Posterior vena cava (tissue), 2 donors: ENCODE measurements at regions not wholly inside any gene's neighbourhood (a gene's known extent, or its start where the extent isn't known, plus 50 kb on each side); places are given as distances from the start of the nearest gene placed in this dataset.
A peak's percentile ranks its signal among the peaks of the same experiment; 100 is the strongest.

ENCODE experiments used
- DNase-seq: peaks from one replicate; pipeline ENCODE4 v3.0.0-alpha.2; 2020; ENCODE audit warnings: low spot score
- intact Hi-C, 2 donors: fragments of 100-400 bp; cut with DNase I; formaldehyde crosslinking; loops; one replicate each; pipeline versions ENCODE4 v1.14.1 to v1.14.2; 2022 to 2023
- donor health status: DM: yes; HTN: yes; CAD: no.
- donor health status: DM: yes; HTN: yes; CAD: no.

DNA sequence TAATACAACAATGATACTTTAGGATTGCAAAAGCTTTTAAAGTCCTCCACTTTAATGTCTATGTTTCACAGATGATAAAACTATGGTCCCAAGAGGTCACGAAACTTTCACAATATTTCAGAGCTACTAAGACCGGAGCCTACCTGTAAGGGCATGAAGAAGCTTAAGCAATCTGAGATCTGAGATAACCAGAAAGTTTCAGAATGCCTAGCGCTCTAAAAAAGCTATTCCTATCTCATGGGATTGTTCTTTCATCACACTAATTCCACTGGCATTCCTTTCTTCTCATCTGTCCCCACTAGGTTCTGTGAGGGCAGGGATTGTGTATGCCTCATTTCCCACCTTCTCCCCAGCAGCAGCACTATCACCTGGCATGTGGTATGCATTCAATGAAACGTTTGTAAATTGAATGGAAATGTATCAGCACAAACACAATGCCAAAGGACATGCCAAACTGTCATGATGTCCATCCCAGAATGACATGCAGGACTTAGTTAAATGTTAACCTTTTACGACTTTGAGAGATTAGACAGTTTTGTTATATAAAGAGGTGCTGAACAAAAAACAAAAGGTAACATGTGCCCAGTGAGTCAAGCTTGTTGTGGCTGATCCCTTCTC is 104.7 kb upstream of the NR2F2 start:
- intact Hi-C loops: no loop called here
- DNase-seq: no peak

DNA sequence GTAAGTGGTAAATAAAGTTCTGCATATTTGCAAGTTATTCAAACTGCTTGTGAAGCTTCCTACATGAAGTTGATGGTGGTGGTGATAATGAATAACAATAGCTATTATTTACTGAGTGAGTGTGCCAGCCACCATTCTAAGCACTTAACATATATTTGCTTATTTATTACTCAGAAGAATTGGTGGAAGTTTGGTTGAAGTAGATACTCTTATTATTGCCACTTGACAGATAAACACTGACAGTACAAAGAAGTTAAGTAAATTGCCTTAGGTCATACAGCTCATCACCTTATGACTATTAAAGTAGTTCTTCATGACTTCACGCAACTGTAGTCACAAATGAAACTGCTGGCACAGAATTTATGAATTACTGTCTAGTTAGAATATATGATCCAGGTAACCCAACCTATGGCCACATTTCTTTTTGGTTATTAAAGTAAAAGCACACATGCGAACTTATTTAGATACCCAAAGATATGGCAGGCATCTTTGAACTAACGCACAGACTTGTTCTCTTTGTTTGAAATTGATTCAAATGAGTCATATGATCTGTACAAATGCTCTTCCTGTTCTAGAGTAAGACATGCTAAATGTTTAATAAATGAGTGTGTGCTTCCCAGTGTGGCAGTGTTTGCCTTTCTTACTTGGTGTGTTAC is 99.8 kb upstream of the NR2F2 start:
- intact Hi-C loops: no loop called here
- DNase-seq: no peak

DNA sequence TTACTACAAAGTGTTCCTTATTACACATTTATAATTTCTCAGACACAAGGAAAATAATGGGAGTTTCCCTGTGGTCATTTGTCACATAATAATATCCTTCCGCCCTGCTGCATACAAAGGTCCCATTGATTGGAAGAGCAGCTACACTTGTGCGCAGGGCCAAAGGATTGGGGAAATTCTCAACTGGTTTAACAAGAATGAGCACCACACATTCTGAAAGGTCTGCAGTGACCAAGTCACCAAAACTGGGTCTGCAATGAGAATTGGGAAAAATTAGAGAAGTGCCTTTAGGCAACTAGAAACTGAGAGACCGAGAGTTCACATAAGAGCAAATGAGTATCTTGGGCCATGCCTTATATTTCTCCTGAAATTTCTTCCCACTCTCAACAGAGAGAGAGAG is 98.2 kb upstream of the NR2F2 start:
- intact Hi-C loops: no loop called here
- DNase-seq: no peak

DNA sequence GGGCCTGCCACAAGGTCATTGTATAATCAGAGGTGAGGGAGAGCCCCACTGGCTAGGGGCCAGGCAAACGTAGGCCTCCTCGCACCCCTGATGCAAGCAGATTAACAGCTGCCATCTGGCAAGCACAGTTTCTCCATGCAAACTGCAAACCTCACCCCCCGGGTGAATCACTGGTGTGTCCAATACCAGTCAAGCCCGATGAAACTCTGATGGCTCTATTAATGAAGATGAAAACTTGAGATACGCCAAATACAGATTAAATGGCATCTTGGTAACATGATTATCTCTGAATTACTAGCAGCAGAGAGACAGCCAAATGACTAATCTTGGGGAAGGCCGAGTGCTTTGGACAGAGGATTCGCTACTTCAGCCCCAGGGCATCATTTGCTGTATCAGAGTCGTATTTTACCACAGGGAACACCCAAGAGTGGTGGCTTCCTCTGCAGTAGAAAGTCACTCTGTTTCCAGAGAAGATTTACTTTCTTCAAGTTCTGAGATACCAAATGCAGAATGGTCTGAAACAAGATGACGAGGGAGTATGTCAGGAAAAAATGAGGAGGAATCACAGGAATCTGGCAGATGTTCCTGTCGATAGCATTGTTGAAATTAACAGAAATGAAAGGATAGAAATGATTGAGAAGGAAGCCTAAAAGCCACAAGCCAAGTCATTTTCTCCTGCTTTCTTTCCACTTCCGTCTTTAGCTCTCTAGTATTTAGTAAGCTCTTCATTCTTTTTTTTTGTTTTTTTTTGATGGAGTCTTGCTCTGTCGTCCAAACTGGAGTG is 96.2 kb upstream of the NR2F2 start:
- intact Hi-C loops: no loop called here
- DNase-seq: peak; percentile 84

DNA sequence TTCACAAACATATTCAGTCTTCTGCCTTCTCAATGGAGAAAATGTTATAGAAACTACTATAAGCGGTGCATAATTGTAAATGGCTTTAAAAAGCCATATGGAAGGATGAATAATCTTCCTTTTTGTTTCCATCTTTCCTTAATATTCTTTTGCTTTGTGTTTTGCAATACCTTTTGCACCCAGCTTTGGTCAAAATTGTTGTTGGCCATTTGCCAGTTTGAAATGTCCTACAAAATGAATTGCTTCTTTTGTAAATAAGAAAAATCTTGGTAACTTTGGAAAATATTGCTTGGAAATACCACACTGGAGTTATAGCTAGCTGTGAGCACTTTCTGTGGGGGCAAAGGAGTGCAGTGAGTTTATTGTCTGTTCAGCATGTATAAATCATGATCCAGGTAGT is 93.5 kb upstream of the NR2F2 start:
- intact Hi-C loops: no loop called here
- no peak for DNase-seq

DNA sequence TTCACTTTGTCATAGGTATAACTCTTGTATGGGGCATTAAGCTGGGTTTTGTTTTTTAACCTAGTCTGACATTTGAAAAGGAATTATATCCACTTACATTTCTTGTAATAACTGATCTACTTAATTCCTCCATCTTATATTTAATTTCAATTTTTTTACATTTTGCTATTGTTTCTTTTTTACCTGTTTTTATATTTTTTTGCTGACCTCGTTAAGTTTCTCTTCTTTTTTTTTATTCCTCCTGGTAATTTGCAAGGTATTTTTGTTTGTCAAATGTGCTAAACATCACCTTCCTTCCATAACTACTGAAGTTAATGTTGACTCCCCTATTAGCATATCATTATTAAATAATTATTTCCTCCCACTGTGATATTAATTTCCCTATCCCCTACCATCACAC is 87.7 kb upstream of the NR2F2 start:
- intact Hi-C loops: no loop called here

DNA sequence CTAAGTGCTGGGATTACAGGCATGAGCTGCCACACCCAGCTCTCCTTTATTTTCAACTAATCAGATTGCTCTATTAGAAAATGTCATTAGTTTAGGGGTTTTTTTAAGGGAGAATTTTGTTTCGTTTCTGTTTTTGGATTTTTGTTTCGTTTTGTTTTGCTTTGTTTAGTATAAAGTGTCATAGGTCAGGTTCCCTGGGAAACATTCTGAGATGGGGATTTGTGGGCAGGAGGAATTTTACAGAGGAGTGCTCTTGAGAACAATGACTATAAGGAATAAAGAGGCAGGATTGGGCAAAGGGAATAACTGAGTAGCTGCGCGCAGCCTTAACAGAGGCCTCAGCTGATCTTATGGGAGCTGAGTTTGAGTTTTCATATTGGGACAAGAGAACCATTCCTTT is 86.8 kb upstream of the NR2F2 start:
- intact Hi-C loops: no loop called here
- no peak for DNase-seq

More for the DNA sequence above, 87.7 kb upstream of the NR2F2 start:
- DNase-seq: no peak

DNA sequence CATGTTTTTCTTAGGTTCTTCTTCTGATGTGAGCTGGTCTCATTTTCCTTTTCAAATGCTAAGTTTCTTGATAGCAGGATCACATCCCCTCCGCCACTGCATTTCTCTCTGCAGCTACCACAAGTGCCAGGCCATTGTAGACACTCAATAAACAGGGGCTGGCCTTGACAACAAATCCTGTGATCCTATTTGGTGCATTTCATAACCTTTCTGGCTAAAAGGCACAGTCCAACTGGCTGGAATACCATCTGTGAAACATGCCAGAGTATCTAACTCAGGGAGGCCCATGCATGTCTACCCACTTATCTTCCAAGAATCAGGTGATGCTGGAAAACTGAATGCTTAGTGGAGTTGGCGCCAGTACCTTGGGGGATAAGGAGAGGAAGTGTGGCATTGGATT is 85.2 kb upstream of the NR2F2 start:
- intact Hi-C loops: no loop called here
- DNase-seq: no peak

DNA sequence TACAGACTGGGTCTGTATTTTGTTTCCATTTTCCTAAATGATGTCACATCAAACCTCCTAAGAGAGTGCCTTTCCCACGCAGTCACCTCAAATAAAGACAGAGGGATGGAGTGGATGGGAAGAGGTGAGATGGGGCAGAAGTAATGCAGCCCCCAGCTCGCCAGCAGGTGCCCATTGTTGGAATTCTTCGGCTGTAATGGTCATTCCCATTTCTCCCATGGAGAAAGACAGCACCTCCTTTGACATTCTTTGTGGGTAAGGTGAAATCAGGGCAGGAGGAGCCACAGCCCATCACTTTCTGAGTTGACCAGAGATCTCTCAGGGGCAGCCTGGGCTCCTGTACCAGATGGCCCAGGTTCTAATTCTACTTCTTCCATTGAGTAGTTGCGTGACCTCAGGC is 84.4 kb upstream of the NR2F2 start:
- intact Hi-C loops: no loop called here
- no peak for DNase-seq

DNA sequence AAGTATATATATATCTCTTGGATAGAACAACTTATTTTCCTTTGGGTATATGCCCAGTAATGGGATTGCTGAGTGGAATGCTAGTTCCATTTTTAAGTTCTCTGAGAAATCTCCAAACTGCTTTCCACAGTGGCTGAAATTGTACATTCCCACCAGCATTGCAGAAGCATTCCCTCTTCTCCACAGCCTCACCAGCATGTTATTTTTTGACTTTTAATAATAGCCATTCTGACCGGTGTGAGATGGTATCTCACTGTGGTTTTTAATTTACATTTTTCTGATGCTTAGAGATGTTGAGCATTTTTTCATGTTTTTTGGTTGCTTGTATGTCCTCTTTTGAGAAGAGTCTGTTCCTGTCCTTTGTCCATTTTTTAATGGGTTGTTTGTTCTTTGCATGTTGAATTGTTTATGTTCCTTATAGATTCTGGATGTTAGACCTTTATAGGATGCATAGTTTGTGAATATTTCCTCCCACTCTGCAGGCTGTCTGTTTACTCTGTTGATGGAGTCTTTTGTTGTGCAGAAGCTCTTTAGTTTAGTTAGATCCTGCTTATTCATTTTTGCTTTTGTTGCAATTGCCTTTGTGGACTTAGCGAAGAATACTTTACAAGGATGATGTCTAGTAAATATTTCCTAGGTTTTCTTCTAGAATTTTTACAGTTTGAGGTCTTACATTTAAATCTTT is 82.7 kb upstream of the NR2F2 start:
- intact Hi-C loops: no loop called here
- no peak for DNase-seq

DNA sequence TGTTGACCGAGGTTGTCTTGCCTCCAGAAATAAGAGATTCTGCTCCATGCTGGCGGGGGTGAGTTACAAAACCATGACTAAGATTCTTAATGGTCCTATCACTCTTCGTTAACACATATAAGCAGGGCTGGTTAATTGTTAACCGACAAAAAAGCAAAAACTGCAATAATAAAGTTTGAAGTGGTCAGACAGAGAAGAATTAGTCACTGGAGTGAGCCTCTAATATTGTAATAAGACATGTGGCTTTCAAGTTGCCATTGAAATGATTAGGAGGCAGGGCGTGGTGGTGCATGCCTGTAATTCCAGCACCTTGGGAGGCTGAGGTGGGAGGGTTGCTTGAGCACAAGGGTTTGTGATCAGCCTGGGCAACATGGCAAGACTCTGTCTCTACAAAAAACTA is 78.4 kb upstream of the NR2F2 start:
- intact Hi-C loops: no loop called here
- no peak for DNase-seq

DNA sequence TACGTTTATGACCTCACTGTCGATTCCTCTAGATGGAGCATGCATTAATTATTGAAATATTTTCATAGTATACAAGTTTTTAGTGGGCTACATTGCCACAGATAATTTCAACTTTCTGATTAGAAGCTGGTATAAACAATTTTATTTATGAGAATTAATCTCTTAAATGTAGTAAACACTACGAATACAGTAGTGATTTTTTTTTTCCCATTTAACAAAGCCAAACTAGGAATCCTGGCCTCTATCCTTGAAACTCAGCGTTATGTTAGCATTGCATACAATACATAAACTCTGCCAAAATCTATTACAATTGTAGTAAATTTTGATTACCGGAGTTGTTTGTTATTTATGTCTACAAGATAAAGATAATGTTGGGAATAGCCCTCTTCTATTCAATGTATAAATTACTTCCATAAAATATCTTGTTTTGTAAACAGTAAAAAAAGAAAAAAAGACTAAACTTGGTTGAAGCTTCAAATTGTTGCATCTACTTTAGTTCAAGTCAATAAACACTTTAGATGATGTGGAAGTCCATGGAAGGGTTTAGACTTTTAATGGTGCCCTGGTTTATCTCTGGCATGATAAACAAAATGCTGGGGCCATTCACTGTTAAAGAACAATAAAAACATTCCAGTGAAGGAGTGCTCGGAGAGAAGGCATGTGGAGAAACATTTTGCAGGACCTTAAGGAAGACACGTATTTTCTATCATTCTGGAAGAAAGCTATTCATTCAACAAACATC is 77.3 kb upstream of the NR2F2 start:
- no peak for DNase-seq
- intact Hi-C loops: no loop called here

DNA sequence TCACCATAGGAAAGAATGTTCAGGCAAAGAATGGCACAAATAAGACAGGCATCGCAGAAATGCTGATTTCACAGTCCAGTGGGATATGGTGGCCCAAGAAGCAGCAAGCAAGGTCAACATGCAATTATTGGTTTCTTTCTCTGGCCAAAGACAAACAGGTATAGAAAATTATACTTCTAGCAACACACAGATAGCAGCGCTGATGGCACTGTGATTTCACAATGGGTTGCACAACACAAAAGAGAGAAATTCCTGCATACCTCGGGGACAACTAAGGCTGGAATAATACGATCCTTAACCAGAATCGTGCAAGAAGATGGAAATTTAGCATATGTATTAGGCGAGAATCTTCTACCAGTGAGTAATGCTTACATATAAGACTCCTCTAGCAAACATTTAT is 76.3 kb upstream of the NR2F2 start:
- DNase-seq: no peak
- intact Hi-C loops: no loop called here

DNA sequence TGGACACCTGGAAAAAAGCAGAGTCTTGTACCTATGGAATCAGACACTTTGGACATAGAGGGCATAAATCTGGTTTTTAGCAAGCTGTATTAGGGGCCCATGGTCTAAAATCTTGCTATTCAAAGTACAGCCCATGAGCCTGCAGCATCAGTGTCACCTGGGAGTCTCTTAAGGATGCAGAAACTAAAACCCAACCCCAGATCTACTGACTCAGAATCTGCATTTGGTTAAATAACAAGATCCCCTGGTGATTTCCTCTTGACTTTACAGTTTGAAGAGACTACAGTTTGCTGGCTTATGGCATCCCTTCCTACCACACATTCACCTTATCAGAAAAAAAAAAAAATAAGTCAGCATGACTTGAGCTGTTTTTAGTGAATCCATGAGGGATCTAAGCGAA is 74.9 kb upstream of the NR2F2 start:
- intact Hi-C loops: no loop called here
- no peak for DNase-seq

DNA sequence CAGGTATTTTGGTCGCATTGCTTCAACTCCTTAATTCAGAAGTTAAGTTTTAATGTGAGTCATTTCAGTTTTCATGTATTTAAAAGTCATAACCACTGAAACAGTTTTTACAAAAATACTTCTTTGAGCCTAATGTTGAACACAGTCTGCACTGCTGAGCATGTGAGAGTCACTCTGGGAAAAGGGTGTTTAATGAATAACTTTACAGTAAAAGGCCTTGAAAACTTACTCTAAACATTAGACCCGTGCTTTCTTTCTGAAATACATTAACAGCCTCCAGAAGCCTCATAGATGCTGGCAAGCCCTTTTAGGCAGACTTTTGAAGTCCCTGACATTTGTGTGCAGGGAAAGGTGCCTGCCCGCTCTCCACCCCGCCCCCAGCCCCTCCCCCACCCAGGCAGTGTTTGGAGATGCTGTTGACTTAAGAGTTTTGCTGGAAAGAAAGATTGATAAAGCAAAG is 68.9 kb upstream of the NR2F2 start:
- intact Hi-C loops: no loop called here
- no peak for DNase-seq

DNA sequence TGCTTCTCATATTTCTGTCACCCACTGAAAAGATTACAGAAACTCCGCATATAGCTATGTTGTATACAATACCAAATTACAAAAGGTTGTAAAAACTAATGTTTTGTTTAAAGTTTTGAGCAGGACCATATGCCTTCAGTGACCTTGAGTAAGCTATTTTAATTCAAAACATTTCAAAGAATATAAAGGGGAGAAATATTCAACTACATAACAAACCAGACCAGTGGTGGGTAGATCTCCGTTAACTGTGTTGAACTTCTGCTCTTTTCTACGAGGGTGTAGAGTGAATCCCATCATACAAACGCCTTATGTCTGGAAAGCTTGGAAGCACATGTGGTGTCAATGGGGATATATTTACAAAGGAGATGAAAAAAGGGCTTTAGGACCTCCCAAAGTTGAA is 68.4 kb upstream of the NR2F2 start:
- no peak for DNase-seq
- intact Hi-C loops: no loop called here

DNA sequence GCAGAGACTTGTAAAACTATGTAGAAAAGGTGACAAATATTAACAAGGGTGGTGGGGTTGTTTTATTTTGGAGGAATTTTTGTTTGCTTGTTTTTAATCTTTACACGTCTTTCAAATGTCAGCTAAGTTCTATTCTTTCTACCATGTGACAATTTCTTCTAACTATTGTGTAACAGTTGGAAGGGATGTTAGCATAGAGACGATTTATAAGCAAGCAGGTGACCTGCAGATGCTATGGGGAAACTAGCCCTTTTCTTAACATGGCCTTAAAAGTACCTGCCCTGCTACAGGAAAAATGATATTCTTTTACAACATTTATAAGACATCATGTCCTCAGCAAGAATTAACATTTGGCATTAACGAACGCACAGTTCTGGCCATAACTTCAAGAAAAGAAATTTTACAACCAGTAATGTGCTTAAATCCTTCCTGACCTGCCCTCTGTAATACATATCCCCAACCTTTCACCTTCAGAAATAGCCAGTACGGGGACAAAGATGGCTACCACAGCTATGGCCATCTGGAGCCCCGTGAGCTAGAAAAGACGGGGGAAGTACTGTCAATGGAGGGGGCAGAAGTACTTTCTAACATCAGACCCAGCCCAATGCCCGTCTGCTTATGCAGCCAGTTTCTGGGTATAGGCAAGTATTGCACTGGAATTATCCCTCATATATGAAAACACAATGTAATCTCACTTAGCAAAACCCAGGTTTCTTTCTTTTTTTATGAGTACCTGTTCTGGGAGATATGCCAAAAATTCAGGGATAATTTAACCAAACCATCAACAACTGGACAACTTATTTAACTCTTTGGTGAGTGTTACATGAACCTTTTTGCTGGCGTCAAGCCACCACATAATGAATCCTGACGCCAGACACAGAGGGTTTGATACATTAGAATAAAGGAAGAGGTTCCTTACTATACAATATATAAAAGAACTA is 67.7 kb upstream of the NR2F2 start:
- no peak for DNase-seq
- intact Hi-C loops: no loop called here

DNA sequence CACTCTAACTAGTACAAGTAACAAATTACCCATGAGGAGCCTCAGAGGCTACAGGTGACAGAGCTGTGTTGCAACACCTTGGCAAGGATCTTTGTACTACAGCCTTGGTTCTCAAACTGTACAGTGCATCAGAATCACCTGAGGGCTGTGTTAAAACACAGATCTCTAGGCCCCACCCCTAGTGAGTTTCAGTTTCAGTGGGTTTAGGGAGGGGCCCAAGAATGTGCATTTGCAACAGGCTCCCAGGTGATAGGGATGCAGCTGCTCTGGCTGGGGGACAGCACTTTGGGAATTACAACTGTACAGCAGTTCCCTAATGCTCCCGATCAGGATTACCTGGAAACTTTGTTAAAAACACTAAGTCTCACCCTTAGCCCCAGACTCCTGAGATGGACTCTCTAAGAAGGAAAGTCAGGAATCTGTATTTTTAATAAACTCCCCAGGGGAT is 66.1 kb upstream of the NR2F2 start:
- intact Hi-C loops: no loop called here
- no peak for DNase-seq
